CD4-positive, alpha-beta T cell treated with Interleukin-6 for 4 hours (primary cell): ENCODE measurements at regions not wholly inside any gene's neighbourhood (a gene's known extent, or its start where the extent isn't known, plus 50 kb on each side); places are given as distances from the start of the nearest gene placed in this dataset.

ENCODE experiments used
- DNase-seq: peaks from one replicate; pipeline ENCODE4 v3.0.0-alpha.2; 2020; ENCODE audit warnings: mixed read lengths

DNA sequence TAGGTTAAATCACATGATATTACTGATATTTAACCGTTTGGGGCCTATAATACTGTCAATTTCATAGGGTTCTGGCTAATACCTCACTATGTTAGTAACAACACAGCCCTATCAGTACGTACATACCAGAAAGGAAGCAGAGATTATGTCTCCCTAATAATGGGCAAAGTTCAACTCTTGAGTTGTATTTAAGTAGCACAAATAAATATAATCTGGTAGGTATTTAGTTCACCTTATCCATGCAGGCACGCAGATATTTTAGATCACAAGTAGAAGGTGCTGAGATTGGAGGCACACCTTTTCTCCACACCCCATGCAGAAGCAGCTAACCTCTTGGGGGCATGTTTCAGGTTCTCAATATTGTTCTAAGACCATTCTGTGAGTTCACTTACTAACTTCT lies 118.9 kb downstream of the IRS1 start:
- no peak for DNase-seq

GRCh38 chr2:226679389-226680065 lies 120.1 kb downstream of the IRS1 start:
- DNase-seq: no peak

DNA sequence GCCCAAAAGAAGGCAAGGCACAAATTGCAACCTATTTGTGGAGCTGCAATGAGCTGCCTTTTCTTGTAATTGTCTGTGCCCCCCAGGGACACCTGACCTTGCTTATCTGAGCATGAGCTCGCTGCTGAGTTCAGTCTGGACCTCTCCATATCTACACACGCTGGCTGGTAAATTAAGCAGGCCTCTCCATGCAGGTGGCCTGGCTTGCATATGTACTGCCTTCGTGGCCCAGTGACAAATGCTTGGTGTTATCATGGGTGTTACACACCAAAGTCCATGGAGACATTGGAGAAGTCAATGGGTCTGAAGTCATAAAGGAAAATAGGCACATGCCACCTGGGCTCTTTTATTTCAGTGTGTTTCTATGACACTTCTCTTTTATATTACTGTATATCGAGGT lies 121.2 kb downstream of the IRS1 start:
- no peak for DNase-seq

DNA sequence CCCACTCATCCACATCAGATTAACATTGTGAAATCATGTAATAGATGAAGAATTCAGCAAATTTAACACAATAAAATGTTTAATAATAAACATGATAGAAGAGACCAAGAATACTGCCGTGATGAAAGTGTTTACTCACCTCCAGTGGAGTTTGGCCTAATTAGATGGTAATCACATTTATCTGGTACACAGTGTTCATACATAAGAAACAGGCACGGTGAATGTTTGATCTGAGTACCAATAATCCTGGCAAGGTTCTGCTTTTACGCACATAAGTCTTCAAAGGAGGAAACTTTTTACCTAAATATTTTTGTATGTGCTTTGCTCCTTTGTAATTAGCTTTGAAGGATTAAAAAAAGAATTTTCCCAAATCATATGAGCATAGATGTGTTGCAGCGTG lies 122.5 kb downstream of the IRS1 start:
- no peak for DNase-seq

- DNase-seq: no peak
These were observed 123.0 kb downstream of the IRS1 start for GRCh38 chr2:226676618-226677017.

- no peak for DNase-seq
These were observed 125.5 kb downstream of the IRS1 start for GRCh38 chr2:226674123-226674522.

DNA sequence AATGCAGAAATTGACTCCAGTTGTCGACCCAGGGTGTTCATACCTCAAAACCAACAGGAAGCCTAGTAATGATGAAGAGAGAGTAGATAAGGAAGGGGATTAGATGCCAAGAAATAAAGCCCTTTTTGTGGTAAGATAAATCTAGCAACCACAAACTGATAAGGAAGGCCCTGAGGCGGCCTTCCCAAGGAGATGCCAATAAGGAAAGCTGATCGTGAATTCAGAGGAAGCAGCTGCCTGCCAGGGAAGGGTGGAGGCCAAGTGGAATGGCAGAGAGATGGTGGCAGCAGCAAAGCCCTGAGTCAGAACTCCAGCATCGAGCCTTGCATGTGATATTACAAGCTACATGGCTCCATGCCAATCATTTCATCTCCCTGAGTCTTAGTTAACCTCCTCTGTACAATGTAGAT lies 126.3 kb downstream of the IRS1 start:
- no peak for DNase-seq

- no peak for DNase-seq
These were observed 128.4 kb downstream of the IRS1 start for GRCh38 chr2:226671141-226671676.

DNA sequence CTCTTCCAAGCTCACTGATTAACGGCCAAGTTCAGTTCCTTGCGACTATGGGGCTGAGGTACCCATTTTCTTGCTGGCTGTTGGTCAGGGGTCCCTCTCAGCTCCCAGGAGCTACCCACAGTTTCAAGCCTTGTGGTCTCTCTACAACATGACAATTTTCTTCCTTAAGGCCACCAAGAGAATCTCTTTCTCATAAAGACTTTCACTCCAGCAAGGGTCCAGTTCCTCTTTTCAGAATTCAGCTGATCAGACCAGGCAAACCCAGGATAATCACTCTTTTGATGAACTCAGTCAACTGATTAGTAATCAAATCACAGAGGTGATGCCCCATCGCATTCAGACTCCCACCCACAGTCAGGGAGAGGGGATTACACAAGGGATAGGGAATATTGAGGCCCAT lies 129.7 kb downstream of the IRS1 start:
- DNase-seq: no peak

DNA sequence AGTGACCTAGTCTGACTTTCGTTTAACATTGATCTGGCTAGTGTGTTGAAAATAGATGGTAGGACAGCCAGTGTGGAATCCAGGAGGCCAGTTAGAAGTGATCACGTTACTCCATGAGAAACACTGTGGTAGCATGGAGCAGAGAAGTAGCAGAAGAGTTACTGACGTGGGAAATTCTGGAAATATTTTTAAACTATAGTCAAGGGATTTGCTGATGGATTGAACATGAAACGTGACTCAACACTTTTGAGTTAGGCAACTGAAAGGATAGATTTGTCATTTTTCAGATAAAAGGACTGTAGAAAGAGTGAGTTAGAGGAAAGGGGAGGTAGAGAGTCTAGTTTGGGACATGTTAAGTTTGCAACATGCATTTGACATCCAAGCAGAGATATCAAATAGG lies 130.4 kb downstream of the IRS1 start:
- DNase-seq: no peak

GRCh38 chr2:226667736-226668135 lies 131.9 kb downstream of the IRS1 start:
- DNase-seq: no peak

- no peak for DNase-seq
These were observed 134.3 kb downstream of the IRS1 start for GRCh38 chr2:226665306-226665831.

- no peak for DNase-seq
These were observed 135.0 kb downstream of the IRS1 start for GRCh38 chr2:226664661-226665060.

DNA sequence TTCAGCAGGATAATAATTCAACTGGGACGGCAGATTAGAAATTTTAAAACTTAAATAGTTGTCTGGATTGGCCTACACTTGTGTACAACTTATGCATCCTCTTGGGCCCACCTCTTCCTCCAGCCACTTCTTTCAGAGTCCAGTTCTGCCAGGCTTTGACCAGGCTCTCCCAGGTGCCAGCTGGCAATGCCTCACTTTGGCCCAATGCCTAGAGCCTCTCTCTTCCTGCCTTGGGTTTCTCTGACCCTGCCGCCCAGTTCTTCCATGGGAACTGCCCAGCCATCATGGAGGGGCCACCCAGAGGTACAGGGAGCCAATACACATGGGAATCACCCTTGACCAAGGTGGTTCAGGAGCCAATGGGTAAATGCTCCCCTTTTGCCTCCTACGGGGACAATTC lies 135.5 kb downstream of the IRS1 start:
- DNase-seq: no peak

GRCh38 chr2:226661789-226662545 lies 137.7 kb downstream of the IRS1 start:
- no peak for DNase-seq

- DNase-seq: no peak
These were observed 139.1 kb downstream of the IRS1 start for GRCh38 chr2:226660526-226660925.

- no peak for DNase-seq
These were observed 139.5 kb downstream of the IRS1 start for GRCh38 chr2:226660124-226660523.

DNA sequence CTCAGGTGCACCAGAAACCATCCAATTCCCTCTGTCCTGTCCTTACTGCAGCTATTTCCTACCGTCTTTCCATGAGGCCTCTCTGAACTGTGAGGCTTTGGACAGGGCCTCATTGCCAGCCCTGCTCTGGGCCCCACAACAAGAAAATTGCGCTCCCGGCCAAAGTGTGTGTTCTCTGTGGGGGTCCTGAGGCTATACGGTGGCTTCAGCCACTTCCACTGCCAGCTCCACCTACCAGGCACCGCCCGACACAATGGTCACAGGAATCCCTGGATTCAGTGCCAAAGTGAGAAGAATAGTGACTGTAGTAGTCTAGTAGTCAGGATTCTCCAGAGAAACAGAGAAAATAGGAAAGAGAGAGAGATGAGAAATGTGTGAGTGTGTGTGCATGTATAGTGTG lies 140.2 kb downstream of the IRS1 start:
- no peak for DNase-seq

DNA sequence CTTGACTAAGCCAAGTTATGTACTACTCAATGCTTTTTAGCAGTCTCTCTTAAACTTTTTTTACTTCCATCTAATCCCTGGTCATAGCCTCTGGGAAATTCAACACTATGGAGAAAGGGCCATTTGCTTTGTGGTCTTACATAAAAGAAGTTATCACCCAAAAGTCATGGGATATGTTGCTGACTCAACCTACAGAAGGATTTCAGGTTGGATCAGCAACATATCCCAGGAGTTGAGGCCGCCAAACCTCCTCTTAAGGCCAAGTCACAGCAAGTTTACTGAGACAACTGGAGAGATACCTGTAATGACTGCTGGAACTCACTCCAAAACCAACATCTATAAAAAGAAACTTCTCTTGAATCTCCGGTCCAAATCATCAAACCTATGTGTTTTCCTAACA lies 141.1 kb downstream of the IRS1 start:
- no peak for DNase-seq

DNA sequence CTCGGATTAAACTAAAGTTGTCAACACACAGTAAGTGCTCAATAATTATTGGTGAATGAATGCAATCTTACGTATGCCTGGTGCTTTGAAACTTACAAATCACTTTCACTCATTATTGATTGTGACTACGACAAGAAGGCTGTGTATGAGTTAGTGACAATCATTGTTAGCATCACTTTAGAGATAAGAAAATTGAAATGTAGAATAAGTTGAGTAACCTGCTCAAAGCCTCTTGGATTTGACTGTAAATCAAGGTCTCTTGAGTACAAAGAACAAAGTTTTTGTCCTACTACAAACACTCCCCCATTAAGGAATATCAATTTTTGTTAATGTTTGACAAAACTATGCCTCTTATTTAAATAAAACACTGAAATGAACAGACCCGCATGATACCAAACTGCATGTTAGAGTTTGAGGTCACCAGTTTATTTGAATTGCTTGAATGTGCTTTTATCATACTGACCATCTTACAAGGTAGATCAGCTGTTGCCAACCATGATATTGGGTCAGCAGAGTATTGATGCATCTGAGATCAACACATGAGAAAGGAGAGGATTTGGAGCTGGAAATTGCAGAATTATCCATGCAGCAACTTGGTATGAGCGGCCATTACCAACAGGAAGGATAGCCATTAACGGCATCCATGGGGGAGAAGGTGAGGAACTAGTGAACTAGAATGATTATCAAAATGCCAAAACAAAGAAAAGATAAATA lies 142.1 kb downstream of the IRS1 start:
- DNase-seq: no peak

- no peak for DNase-seq
These were observed 143.3 kb downstream of the IRS1 start for GRCh38 chr2:226656367-226656766.

DNA sequence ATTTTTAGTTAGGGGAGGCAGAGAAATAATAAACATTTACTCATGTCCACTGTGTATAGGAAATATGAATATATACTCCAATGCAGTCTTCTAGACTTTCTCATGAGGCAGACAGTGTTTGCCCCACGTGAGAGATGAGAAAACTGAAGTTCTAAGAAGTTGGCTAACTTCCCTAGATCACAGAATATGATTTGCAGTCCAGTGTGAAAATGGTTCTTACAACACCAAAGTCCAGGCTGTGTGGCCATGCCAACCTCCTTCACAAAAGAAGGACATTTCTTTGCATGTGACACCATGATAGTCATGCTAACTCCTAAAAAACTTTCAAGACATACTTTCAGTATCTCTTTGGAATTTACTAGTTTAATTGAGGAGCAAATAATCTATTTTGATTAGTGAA lies 143.7 kb downstream of the IRS1 start:
- DNase-seq: no peak

- no peak for DNase-seq
These were observed 146.4 kb downstream of the IRS1 start for GRCh38 chr2:226652983-226653765.
